ENCODE measurements at regions not wholly inside any gene's neighbourhood (a gene's known extent, or its start where the extent isn't known, plus 50 kb on each side); places are given as distances from the start of the nearest gene placed in this dataset.

- DNase-seq (ENCODE audit: low read depth in 1 of 2, low spot score in 1 of 2) = no peak
Observed at GRCh38 chr2:128368437-128369107, 49.9 kb upstream of the HS6ST1 start.

- no peak for DNase-seq (ENCODE audit: low read depth in 1 of 2, low spot score in 1 of 2)
Observed at GRCh38 chr2:128369108-128369555, 50.5 kb upstream of the HS6ST1 start.

- no peak for DNase-seq (ENCODE audit: low read depth in 1 of 2, low spot score in 1 of 2)
Observed at GRCh38 chr2:128369602-128370467, 51.2 kb upstream of the HS6ST1 start.

- DNase-seq (ENCODE audit: low read depth in 1 of 2, low spot score in 1 of 2) = no peak
Observed at GRCh38 chr2:128370468-128371247, 52.0 kb upstream of the HS6ST1 start.

GRCh38 chr2:128371248-128371630, 52.6 kb upstream of the HS6ST1 start:
- DNase-seq (ENCODE audit: low read depth in 1 of 2, low spot score in 1 of 2) = no peak

- DNase-seq (ENCODE audit: low read depth in 1 of 2, low spot score in 1 of 2) = no peak
Observed at GRCh38 chr2:128371648-128372345, 53.1 kb upstream of the HS6ST1 start.

GRCh38 chr2:128372621-128373341, 54.1 kb upstream of the HS6ST1 start:
- DNase-seq (ENCODE audit: low read depth in 1 of 2, low spot score in 1 of 2) = no peak

- no peak for DNase-seq (ENCODE audit: low read depth in 1 of 2, low spot score in 1 of 2)
Observed at GRCh38 chr2:128373451-128374000, 54.9 kb upstream of the HS6ST1 start.

GRCh38 chr2:128374001-128374710, 55.5 kb upstream of the HS6ST1 start:
- DNase-seq (ENCODE audit: low read depth in 1 of 2, low spot score in 1 of 2) = no peak

GRCh38 chr2:128374711-128375413, 56.2 kb upstream of the HS6ST1 start:
- DNase-seq (ENCODE audit: low read depth in 1 of 2, low spot score in 1 of 2) = no peak

GRCh38 chr2:128375454-128375853, 56.8 kb upstream of the HS6ST1 start:
- no peak for DNase-seq (ENCODE audit: low read depth in 1 of 2, low spot score in 1 of 2)

- no peak for DNase-seq (ENCODE audit: low read depth in 1 of 2, low spot score in 1 of 2)
Observed at GRCh38 chr2:128376241-128377041, 57.8 kb upstream of the HS6ST1 start.

- no peak for DNase-seq (ENCODE audit: low read depth in 1 of 2, low spot score in 1 of 2)
Observed at GRCh38 chr2:128377071-128377910, 58.6 kb upstream of the HS6ST1 start.

GRCh38 chr2:128378231-128379020, 59.8 kb upstream of the HS6ST1 start:
- no peak for DNase-seq (ENCODE audit: low read depth in 1 of 2, low spot score in 1 of 2)

- no peak for DNase-seq (ENCODE audit: low read depth in 1 of 2, low spot score in 1 of 2)
Observed at GRCh38 chr2:128379021-128380015, 60.6 kb upstream of the HS6ST1 start.
